ENCODE measurements at regions not wholly inside any gene's neighbourhood (a gene's known extent, or its start where the extent isn't known, plus 50 kb on each side); places are given as distances from the start of the nearest gene placed in this dataset.

- no peak for DNase-seq (ENCODE audit: low spot score)
Measured at GRCh38 chr3:72459588-72459987, 388.7 kb downstream of the SHQ1 start.

- DNase-seq (ENCODE audit: low spot score) = no peak
Measured at GRCh38 chr3:72458375-72458774, 389.9 kb downstream of the SHQ1 start.

GRCh38 chr3:72454441-72454840 lies 393.8 kb downstream of the SHQ1 start:
- no peak for DNase-seq (ENCODE audit: low spot score)

GRCh38 chr3:72453706-72454105 lies 394.5 kb downstream of the SHQ1 start:
- no peak for DNase-seq (ENCODE audit: low spot score)

- no peak for DNase-seq (ENCODE audit: low spot score)
Measured at GRCh38 chr3:72452745-72453144, 395.5 kb downstream of the SHQ1 start.

GRCh38 chr3:72451841-72452240 lies 396.4 kb downstream of the SHQ1 start:
- DNase-seq (ENCODE audit: low spot score) = no peak

GRCh38 chr3:72449551-72449950 lies 398.7 kb downstream of the SHQ1 start:
- no peak for DNase-seq (ENCODE audit: low spot score)

GRCh38 chr3:72448858-72449257 lies 399.4 kb downstream of the SHQ1 start:
- no peak for DNase-seq (ENCODE audit: low spot score)

- DNase-seq (ENCODE audit: low spot score) = no peak
Measured at GRCh38 chr3:72448375-72448823, 399.8 kb downstream of the SHQ1 start.

- DNase-seq (ENCODE audit: low spot score) = peak; percentile 77
Measured at GRCh38 chr3:72447059-72447946, 400.9 kb downstream of the SHQ1 start.

GRCh38 chr3:72446218-72447058 lies 401.8 kb downstream of the SHQ1 start, which contains the start of gene RYBP:
Gene RYBP (minus strand): TSS chr3:72446621.
- peak; percentile 33 for DNase-seq (ENCODE audit: low spot score)

GRCh38 chr3:72445827-72446217 lies 402.4 kb downstream of the SHQ1 start:
- no peak for DNase-seq (ENCODE audit: low spot score)

- no peak for DNase-seq (ENCODE audit: low spot score)
Measured at GRCh38 chr3:72444656-72445223, 403.5 kb downstream of the SHQ1 start.

GRCh38 chr3:72442759-72443158 lies 405.5 kb downstream of the SHQ1 start:
- no peak for DNase-seq (ENCODE audit: low spot score)

- no peak for DNase-seq (ENCODE audit: low spot score)
Measured at GRCh38 chr3:72441284-72441994, 406.8 kb downstream of the SHQ1 start.

GRCh38 chr3:72440491-72440890 lies 407.8 kb downstream of the SHQ1 start:
- no peak for DNase-seq (ENCODE audit: low spot score)

- DNase-seq (ENCODE audit: low spot score) = no peak
Measured at GRCh38 chr3:72439321-72440183, 408.7 kb downstream of the SHQ1 start.

GRCh38 chr3:72437661-72438406 lies 410.4 kb downstream of the SHQ1 start:
- no peak for DNase-seq (ENCODE audit: low spot score)

- no peak for DNase-seq (ENCODE audit: low spot score)
Measured at GRCh38 chr3:72436863-72437592, 411.2 kb downstream of the SHQ1 start.

Measured in cerebellar cortex (tissue), 1 donor.